EL (cell line): ENCODE measurements at regions not wholly inside any gene's neighbourhood (a gene's known extent, or its start where the extent isn't known, plus 50 kb on each side); places are given as distances from the start of the nearest gene placed in this dataset.
"Not testable (repeated sequence)": the region's sequence is repeated elsewhere in the genome, so short reads cannot be mapped to it uniquely, and the experiment has no call there.

Experiments
- DNase-seq: peaks from one replicate; pipeline ENCODE4 v3.0.0-alpha.2; 2016

DNA sequence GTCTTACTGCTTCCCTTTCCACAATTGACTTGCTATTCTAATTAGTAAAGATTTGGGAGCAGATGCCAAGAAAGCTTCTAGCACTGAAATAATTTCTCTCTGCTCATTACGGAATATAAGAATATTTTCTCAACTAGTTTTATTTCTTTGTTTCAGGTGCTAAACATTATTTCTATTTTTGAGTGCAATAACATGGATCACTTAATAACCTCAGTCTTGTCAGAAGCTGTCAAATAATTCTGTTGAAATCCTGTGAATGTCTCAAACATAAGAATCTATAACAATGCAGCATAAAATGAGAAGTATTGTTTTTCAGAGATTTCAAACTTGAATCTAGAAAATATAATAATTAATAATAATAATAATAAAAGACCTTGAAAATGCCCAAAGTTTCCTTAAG, 1221.0 kb downstream of the DSC3 start:
- DNase-seq, result no peak

DNA sequence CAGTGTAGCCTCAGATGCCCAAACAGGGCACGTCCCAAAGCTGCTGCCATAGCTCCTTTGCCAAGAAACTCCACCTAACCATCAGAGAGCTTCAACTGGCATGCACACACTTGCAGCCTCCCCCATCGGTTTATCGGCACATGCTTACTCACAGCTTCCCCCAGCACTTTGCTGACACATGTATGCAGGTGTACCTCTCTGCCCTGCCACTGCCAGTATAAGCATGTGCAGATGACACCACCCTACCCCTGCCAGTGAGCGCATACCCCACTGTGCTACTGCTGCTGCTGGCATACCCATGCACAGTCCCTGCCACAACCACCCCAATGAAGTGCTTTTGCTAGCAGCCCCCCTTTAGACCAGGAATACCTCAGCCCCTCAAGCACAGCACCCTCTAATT, 1231.0 kb downstream of the DSC3 start:
- no peak for DNase-seq

DNA sequence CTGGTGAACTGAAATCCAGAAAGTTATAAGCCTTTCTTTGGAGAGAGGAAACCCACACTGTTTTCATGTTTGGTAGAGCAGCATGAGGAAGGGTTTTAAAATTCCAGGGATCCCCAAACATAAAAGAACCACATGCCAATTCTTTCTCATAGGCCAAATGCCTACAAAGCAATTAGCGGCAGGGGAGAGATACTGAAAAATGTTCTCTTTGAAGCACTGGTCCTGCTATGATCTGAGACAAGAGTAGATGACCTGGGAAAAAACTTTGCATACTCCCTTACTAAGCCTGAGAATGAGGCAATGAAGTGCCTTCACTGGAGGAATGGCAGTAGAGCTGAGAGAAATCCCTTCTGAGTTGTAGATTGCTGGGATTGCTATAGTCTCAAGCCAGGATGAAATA, 1261.7 kb downstream of the DSC3 start:
- no peak for DNase-seq

DNA sequence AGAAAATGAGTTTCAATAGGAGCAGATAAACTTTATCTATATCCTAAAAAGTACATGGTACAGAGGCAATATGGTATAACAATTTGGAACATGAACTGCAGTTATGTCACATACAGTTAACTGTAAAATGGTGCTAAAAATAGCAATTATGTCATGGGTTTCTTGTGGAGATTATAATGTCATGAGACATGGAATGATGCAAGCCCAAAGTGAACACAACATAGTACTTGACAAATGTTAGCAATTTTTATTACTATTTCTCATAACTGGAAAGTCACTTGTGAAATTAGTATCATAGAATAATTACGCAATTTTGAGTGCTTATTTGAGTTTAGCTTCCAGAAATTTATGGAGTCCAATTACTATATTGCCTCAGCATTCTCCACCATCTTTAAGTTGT, 1263.4 kb downstream of the DSC3 start:
- DNase-seq, result no peak

DNA sequence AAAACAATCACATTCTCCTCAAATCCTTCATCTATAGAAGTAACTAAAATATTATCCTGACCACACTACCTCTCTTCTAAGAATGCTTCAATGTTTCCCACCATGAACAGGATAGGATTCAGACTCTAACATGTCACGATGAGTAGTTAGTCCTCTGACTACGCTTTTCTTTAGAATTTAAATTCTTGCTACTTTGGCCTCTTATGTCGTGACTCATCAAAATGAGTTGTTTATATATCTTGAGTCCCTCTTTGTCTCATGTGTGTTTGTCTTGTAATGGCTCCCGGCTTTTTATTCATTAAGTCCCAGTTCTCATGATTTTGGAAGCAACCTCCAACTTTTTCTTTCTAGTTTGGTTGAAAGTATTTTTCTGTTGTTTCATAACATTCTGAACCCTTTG, 1289.2 kb downstream of the DSC3 start:
- peak; percentile 16 for DNase-seq

DNA sequence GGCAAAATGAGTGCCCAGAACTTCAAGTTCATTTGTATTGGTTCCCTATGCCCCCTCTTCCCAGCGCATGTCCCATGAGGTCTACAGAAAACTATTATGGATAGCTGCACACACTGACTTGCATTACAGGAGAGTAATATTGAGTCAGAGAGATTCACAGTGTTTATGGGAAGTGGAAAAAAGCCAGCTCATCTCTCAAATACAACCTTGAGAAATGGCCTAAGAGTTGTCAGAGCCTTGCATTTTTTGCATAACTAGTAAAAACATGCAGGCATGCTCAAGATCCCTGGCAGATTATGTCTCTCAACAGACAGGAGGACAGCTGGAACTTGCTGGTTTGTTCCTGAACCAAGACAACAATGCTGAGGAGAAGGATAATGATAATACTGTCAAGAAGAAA, 1292.8 kb downstream of the DSC3 start:
- peak; percentile 55 for DNase-seq

DNA sequence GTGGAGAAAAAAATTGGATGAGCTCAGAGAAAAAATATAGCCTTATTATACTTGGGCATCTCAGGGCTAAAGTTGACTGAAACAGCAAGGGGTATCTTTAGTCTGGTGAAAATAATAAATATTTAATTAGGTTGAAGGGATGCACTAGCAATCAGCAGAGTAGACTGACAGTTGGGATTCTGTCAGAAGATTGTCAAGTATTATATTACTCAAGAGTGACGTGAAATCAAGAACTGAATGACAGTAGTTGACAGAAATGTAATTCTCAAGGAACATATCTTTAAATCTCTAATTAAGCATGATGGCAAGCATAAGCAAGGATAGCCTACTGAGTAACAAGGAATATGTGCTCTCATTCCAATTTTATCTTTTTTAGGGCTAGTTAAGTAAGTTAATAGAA, 1301.1 kb downstream of the DSC3 start:
- no peak for DNase-seq

DNA sequence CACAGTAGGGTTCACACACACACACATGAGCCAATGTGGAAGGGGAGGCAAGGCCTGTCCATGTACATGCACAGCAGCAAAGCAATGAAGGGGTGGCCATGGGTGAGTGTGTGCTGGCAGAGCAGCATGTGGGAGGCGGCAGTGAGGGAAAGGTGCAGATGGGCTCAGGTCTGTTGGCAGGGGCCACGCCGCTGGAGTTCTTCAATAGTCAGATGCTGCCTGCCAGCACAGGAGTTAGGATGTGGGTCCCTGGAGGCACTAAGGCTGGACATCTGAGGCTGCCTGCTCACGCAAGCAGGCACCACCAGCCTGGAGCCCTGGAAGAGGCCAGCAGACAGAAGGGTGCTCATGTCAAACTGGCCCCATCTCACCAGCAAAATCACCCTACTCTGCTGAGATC, 1304.9 kb downstream of the DSC3 start:
- no peak for DNase-seq

DNA sequence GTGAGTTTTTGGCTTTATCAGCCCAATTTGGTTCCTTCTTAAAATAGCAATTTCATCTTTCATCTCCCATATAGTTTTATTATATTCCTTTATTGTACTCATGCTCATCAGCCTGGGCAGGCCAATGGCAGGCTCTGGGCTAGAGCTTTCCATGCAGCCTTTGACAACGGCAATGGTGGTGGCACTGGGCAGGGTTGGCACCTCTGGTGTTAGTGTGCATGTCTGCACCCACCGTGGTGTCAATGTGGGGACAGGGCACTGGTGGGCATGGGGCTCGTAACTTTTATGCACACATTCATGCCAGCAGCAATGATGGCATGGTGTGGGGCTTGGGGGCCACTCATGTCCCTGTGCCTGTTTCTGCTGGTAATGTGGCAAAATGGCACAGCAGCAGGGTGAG, 1305.4 kb downstream of the DSC3 start:
- DNase-seq, result no peak

DNA sequence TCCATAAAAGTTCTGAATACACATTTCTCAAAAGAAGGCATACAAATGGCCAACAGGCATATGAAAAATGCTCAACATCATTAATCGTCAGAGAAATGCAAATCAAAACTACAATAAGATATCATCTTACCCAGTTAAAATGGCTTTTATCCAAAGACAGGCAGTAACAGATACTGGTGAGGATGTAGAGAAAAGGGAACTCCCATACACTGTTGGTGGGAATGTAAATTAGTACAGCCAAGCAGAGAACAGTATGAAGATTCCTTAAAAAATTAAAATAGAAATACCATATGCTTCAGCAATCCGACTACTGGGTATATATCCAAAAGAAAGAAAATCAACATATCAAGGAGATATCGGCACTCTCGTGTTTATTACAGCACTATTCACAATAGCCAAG, 1312.5 kb downstream of the DSC3 start:
- no peak for DNase-seq

DNA sequence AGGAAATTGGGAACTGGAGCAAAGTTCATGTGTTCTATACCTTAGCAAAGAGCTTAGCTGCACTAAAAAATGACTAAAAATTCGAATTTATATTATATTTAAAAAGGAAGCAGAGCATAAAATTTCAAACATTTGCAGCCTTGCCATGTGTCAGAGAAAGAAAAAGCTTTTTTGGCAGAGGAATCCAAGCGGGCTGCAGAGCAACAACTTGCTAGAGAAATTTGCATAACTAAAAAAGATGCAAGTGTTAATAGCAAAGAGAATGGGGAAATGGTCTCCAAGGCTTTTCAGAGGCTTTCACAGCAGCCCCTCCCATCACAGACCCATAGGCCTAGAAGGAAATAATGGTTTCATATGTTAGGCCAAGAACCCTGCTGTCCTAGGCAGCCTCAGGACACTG, 1315.9 kb downstream of the DSC3 start:
- no peak for DNase-seq

DNA sequence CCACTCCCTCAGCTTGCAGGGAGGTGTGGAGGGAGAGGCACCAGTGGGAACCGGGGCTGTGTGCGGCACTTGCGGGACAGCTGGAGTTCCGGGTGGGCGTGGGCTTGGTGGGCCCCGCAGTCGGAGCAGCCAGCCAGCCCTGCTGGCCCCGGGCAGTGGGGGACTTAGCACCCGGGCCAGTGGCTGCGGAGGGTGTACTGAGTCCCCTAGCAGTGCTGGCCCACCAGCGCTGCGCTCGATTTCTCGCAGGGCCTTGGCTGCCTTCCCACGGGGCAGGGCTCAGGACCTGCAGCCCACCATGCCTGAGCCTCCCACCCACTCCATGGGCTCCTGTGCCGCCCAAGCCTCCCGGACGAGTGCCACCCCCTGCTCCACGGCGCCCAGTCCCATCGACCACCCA, 1319.1 kb downstream of the DSC3 start:
- DNase-seq, result not testable (repeated sequence)

DNA sequence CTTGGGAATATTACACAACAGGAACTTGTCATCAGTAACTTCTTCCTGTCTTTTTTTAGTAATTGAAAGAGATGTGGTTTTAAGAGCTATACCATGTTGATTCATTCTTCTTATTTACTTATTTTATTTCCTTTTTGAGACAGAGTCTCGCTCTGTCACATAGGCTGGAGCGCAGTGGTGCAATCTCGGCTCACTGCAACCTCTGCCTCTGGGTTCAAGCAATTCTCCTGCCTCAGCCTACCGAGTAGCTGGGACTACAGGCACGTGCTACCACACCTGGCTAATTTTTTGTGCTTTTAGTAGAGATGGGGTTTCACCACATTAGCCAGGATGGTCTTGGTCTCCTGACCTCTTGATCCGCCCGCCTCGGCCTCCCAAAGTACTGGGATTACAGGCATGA, 1326.6 kb downstream of the DSC3 start:
- DNase-seq, result not testable (repeated sequence)

DNA sequence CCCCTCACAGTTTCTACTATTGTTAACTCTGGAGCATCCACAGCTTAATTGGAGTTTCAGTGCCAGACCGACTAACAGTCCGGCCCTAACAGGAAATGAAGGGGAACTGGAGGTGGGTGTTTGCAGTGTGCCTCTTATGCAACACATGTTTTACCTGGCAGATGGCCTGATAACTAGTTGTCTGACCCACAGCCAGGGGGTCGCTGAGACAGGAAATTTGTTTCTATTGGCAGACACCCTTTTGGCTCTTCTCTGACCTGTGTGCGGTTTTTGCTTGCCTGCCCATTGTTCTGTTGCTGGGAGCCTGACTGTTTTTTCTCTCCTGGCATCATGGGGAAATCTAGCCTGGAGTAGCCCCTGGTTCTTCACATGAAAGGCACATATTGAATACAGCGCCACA, 1329.8 kb downstream of the DSC3 start:
- no peak for DNase-seq

DNA sequence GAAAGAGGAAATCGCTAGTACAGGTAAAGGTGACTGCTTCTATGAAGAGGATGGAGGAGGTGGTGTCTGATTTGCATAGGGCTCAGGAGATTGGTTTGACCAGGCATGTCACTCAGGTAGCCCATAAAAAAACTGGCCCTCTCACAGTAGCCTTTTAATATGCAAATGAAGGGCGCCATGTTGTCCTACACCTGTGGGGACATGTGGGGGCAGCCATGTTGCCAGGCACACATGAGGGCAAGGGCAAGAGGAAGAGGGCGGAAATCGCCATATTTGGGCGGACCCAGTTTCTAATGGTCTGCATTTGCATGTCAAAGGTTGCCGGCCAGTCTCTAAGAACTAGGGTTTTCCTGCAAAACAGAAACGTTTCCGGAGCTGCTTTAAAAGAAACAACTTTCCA, 1330.6 kb downstream of the DSC3 start:
- no peak for DNase-seq

DNA sequence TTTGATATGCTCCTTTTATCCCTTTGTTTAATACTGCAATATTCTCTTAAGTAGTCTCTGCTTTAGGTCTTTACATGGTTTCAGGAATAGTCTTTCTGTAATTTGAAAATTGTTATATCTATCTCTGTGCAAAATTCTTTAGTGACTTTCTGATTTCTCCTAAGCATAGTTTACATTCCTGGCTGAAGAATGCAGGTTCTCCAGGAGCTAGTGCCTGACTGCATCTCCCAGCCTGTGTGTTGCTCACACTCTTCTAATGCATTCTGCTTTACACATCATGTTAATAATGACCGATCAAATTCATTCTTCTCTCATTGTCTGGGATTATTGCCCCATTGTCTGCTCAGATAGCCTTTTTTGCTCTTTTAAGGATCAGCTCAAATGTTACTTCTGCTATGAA, 1349.2 kb downstream of the DSC3 start:
- DNase-seq, result no peak

DNA sequence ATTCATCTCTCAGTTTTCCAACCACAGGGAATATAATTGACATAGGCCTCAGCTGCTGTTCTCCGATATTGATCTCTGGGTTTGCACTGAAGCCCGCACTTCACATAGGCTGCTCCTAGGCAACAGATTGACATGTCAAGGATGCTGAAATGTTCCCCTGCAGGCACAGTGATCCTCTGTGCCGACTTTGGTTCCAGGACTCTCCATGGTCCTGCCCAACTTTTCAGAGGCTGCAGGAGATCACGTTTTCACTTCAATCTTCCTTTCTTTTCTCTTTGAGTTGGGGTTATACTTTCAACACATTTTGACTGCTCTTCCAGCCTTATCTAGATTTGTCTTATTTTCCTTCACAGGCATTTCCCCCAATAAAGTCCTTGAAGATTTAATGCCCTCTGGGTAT, 1361.0 kb downstream of the DSC3 start:
- DNase-seq, result no peak

DNA sequence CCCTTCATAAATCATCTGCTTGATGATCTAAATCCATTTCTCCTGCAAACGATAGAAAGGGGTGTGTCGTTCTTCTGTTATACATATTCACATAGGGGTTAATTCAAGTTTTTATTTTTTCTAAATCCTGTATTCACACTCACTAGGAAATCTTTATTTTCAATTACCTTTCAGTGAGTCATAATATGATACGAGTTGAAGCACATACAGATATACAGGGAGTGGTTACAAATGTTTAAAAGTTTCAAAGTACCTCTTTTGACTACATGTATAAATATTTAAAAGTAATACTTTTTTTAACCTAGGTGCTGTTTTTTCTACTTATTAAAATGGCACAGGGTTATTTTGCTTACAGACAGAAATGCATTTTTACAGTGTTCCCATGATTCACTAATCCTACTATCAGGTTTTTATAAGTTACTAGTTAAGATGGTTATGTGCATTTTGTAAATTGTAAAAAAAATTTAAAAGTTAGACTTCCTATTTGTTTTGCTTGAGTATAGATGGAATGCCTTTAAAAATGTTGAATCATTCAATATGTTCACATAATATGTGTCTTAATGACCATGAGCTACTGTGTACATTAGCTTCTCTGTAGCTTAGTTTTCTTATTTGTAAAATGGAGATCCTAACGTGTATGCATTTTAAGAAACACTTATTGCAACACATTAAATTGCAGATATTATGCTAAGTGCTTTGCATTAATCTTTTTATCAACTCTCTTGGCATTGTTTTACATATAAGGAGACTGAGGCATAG, 1378.1 kb downstream of the DSC3 start:
- DNase-seq, result no peak

DNA sequence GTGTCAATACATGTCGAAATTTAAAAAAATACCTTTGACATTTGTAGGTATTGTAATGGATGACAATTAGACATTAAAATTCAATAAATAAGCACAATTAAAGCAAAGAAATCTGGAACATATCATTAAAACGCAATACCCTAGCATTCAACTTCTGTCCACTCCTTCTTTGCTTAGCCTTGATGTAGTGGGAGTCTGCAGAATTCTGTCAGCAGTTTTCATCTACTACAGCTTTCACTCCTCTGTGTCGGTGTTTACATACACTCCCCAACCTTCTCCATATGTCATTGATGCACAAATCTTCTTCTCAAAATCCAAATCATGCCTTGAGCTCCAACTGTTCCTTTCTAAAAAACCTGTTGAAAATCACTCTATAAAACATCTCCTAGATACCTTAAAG, 1380.6 kb downstream of the DSC3 start:
- no peak for DNase-seq

DNA sequence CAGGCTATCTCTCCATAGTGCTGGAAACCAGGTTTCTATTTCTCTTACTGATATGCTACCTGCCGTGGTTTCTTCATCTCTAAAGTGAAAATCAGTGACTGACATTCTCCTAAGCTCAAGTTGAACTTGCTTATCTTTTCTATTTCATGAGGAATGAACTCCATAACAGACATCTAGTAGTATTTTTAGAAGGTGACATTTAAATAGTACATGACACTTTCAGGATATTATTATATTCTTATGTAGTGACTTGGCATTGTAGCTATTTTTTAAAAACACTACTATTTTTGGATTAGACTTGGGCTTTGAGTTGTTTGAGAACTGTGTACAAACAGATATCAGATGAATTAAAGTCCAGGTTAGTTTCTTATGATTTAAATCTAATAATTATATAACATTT, 1381.8 kb downstream of the DSC3 start:
- DNase-seq, result no peak

DNA sequence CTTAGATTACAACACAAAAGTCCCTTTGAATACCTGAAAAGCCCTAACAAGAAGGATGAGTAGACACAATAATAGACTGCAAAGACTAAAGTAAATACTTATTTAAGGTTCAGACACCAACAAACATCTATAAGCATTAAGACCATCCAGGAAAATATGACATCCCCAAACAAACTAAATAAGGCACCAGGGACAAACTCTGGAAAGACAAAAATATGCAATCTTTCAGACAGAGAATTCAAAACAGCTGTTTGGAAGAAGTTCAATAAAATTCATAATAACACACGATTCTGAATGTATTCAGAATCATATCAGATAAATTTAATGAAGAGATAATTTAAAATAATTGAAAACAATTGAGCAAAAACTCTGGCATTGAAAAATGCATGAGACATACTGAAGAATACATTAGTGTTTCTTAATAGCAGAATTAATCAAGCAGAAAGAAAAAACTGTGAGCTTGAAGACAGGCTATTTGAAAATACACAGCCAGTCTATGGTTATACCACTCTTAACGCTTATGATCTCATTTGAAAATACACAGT, 1388.8 kb downstream of the DSC3 start:
- DNase-seq, result no peak

DNA sequence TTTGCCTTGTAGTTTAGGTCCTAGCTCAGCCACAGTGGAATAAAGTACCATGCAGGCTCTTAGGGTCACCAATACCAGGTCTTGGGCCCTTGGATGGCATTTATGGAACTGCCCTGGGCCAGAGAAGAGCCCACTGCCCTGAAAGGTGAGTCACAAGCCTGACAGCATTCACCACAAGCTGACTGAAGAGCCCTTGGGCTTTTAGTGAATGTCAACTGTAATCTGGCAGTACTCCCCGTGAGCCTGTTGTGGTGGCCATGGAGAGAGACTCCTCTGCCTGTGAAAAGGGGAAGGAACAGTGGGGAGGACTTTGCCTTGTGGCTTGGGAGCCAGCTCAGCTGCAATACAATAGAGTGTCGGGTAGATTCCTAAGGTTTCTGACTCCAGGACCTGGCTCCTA, 1389.7 kb downstream of the DSC3 start:
- peak; percentile 10 for DNase-seq

DNA sequence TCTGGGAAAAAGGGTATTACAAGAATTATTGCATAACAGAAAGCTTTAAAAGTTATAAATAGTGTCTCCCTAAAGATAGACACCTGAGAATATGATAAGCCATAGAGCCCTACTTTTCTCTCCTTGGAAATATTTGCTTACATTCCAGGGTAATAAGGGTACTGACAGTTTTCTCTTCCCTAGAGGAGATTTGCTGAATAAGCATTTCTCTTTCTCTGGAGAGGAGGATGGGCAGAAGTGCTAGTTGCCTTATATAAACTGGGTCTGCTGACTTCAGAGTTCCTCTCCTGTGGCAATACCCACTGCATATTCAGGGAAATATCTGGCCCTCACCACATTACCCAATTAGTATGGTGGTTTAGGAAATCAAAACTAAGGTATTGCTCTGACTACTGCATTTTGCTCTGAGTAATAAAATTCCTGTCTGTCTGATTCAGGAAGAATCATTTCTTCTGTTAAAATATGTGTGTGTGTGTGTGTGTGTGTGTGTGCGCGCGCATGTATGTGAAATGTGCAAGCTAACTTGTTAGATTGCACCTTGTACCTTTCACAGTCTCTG, 1391.3 kb downstream of the DSC3 start:
- DNase-seq, result peak; percentile 46

DNA sequence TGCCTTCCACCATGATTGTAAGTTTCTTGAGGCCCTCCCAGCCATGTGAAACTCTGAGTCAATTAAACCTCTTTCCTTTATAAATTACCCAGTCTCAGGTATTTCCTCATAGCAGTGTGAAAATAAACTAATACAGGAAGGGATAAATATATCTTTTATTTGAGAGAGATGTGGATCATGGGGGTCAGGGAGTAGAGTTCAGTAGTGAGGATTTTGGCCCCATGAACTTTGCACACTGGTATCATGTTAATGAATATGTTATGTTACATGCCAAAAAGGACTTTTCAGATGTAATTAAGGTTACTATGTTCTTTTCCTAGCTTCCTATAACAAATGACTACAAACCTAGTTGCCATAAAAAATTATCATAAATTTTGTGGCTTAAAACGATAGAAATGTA, 1393.7 kb downstream of the DSC3 start:
- DNase-seq, result no peak

DNA sequence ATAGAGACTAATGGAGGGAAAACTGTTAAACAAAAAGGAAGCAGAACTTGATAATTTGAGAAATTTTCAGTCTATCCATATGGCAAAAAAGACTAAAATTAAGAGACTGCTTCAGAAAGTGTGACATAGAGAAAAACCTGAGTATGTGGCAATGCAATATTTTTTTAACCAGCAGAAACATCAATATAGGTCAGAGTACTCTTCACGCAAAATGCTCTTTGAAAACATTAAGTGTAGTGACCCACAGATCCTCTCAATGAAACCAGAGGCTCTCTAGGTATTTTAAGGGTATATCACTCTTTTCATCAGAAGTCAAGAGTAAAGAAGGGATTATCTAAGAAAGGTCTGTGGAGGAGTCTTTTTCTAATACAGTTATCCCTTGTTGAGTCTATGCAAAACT, 1394.8 kb downstream of the DSC3 start:
- DNase-seq, result no peak
